HG03025 (cell line): ENCODE measurements at regions not wholly inside any gene's neighbourhood (a gene's known extent, or its start where the extent isn't known, plus 50 kb on each side); places are given as distances from the start of the nearest gene placed in this dataset.

ENCODE experiments used
- ATAC-seq: cut with Tn5 transposase; IDR thresholded peaks from one replicate; pipeline ENCODE4 v1.9.1; 2021; ENCODE audit warnings: mild to moderate bottlenecking, moderate library complexity; ENCODE audit not compliant: unreplicated experiment, low FRiP score

DNA sequence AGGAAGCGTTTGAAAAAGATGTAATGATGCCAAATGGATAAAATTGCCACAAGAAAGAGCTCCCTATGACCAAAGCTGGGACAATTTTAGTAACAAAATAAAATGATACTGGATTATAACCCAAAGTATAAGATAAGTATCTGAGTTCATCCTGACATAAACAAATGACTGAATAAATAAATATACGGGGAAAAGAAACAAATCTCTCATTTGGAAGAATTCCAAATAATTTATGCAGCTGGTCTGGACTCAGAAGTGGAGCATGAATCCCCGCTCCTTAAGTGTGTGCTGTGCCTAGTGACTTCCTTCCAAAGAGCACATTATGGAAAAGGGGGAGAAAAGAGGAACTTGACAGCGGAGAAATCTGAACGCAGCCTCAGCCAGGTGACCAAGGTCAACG is 186.2 kb downstream of the RAMP3 start:
- ATAC-seq, result no peak

DNA sequence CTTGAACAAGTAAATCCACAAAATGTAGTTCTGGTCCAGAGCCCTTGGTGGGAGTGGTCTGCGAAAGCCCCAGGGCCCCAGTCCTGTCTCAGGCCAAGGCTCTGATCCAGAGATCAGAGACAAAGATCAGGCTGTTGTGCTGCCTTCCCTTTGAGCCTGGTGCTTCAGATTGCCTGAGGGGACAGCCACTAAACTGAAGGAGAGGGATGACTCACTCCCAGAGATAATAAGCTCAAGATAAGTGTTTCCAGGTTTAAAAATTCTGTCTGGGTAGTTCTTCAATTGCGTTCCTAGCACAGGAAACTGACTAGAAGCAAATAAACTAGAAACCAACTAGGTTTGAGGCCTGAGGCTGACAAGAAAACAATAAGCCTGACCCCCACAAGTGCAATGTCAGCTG is 190.2 kb downstream of the RAMP3 start:
- ATAC-seq, result no peak

DNA sequence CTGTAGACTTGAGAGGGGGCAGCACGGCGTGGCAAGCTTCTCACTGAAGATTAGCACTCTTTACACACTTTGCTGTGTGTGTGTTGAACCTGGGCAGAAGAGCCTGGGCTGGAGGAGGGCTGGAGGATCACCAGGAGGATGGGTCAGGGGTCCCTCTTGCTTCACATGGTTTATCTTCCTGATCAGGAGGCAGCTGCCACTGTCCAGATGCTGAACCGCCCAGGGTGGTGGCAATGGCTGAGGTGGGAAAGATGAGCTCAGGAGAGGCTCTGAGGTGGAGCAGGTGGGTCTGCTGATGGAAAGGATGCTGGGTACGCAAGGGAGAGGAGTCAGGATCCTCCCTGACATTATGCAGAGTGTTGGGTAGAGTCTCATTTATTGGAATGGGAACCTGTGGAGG is 191.5 kb downstream of the RAMP3 start:
- ATAC-seq, result no peak

DNA sequence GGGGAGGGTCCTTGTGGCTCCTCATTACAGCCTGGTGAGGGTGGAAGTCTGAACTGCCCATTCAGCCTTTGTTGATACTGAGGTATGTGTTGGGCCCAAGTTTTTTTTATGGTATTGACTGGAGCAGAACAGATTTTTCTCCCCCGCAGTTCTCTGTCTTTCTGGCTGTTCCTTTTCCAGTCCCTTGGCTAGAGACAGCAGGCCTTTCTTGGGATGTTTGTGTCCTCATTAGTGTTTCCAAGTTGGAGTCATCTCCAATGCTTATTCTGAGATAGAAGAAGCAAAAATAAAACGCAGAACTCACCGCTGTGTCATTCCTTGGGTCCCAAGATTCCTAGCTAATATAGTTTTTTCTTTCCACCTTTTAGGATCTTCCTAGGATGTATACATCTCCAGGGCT is 193.3 kb downstream of the RAMP3 start:
- no peak for ATAC-seq

DNA sequence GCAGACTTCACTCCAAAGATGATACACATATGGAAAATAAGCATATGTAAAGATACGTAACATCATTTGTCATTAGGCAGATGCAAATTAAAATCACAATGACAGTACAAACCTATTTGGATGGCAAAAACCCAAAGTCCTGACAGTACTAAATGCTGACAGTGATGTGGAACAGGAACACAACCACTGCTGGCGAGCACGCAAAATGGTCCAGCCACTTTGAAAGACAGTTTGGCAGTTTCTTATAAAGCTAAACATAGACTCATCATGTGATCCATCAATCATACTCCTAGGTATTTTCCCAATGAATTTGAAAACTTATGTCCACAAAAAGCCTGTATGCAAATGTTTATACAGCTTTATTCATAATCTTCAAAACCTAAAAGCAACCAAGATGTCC is 200.7 kb downstream of the RAMP3 start:
- no peak for ATAC-seq

DNA sequence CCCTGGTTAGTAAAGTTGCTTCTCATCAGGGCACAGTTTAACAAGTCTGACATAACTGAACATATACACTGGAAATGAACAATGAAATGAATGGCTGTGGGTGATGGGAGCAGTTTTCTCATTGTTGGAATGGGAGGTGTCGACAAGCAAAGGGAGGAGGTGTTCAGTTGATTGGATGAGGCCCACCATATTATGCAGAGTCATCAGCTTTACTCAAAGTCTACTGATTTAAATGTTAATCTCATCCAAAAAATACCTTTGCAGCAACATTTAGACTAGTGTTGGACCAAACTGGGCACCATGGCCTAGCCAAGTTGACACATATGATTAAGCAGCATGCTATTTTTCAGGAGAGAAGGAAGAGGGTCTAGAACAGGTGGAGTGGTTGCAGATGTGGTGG is 201.7 kb downstream of the RAMP3 start:
- ATAC-seq, result no peak

DNA sequence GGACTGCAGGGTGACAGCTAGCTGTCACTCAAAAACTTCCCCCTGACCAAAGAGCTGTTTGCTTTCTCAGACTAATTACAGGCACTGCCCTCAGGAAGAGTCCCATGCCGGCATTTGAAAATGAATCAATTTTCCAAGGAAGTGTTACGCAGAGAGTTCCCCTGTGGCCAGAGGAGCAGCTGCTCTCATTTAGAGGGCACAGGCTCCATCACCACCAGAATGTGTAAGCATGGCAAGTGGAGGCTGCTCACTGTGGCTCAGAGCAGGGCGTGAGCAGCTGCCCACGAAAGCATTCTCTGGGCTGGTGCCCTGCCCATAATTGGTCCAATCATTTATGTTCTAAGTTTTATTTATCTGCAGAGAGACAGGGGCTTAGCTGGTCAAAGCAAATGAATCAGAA is 202.2 kb downstream of the RAMP3 start:
- ATAC-seq, result no peak

DNA sequence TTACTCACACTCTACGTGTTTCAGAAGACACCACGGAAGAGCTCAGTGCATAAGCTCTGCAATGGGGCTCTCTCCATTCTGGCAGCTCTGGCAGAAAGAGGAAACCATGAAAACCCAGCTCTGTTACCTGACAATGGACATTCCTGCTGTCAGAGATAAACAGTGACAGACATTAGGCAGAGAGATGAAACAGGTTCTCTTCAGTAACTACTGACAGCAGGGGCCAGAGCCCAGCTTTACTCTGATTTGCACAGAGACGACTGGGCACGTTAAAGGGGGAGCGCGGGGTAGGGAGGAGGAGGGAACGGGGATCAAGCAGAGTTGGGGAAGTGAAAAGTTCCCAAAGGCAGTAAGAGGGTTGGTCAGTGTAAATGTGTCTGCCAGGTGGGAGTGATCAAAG is 206.1 kb downstream of the RAMP3 start:
- no peak for ATAC-seq

DNA sequence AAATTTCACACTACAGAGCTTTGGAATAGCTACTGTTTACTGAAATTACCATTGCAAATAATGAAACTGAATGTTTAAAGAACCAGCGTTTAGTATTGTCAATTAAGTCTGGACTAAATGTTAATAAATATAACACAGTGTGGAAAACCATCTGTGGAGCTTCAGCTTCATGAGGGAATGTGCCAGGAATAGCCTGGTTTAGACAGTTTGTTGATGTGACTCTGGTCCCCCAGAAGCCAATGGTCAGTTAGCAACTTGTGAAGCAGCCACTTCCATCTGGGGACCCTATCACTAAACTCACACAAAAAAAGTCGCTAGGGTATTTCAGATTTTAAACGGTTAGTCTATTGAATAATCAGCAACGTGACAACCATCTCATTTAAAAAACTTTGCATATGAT is 207.8 kb downstream of the RAMP3 start:
- ATAC-seq, result no peak

DNA sequence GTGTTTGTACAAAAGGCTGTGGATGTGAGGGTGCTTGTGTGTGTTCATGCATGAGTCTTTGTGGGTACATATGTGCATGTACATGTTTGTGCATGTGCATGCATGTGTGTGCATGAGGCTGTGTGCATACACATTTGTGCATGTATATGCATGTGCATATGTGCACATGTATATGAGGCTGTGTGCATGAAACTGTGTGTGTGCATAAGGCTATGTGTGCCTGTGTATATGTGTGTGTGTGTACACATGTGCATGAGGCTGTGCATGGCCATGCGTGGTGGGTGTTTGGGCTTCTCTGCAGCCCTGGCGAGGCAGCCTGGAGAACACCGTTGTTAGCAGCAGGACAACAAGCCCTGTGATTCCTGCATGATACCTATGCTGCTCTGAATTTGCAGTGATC is 207.7 kb upstream of the ADCY1 start:
- ATAC-seq, result no peak

DNA sequence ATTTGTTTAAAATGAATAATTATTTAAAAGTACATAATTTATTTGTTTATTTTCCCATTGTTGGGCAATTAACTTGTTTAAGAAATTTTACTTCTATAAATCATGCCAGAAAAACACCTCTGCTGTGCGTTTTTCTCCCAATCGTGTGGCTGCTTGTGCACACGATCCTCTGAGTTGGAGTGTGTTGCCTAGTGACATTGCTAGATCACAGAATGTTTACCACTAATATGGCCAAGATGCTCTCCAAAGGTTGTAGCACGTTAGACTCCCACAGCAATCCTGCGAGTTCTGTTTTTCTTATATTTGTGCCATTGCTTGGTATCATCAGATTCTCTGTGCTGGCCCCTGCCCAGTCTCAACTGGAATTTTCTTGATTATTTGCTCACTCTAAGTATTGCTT is 207.1 kb upstream of the ADCY1 start:
- no peak for ATAC-seq

DNA sequence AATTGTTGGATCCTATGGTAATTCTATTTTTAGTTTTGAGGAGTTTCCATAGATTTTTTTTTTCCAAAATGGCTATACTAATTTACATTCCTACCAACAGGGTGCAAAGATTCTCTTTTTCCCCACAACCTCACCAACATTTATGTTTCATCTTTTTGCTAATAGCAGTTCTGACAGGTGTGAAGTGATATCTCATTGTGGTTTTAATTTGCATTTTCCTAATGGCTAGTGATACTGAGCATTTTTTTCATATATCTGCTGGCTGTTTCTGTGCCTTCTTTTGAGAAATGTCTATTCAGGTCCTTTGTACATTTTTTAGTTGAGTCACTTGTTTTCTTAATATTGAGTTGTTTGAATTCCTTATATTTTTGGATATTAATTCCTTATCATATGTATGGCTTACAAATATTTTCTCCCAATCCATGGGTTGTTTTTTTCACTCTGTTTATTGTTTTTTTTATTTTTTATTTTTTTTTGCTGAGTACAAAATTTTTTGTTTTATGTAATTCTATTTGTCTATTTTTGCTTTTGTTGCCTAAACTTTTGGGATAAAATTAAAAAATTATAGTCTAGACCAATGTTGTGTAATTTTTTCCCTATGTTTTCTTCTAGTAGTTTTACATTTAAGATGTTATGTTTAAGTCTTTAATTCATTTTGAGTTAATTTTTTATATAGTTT is 205.9 kb upstream of the ADCY1 start:
- no peak for ATAC-seq

DNA sequence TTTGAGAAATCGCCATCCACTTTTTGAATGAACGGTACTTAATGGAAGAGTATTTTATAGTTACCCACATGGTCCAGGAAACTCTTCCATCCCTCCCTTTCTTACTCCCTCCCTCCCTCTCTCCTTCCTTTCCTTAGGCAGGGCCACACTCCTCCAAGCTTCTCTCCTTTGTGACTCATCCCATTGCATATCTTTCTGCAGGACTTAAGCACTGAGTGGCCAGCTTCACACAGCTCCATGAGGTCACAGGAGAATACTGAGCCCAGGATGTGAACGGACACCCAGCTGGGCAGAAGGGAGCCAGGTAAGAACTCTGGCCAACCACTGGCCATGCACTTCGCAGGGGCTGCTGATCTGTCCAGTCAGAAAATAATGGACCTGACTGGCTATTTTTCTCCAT is 189.7 kb upstream of the ADCY1 start:
- no peak for ATAC-seq

DNA sequence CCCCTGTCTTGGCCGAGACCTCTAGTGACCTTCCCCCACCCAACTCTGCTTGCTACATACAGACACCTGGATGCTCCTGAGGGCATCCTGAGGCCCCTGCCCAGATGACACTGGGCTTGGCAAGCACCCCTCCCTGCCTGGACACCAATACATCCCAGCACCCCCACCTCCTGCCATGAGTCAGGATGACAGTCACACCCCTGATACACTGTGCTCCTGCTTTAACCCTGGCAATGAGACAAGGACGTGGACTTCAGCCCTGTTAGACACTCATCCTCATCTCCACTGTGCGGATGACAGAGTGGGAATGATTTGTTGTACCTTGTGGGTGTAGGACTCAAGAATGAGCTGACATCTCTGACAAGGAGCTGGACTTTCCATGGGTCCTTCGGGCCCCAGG is 186.3 kb upstream of the ADCY1 start:
- ATAC-seq, result no peak

DNA sequence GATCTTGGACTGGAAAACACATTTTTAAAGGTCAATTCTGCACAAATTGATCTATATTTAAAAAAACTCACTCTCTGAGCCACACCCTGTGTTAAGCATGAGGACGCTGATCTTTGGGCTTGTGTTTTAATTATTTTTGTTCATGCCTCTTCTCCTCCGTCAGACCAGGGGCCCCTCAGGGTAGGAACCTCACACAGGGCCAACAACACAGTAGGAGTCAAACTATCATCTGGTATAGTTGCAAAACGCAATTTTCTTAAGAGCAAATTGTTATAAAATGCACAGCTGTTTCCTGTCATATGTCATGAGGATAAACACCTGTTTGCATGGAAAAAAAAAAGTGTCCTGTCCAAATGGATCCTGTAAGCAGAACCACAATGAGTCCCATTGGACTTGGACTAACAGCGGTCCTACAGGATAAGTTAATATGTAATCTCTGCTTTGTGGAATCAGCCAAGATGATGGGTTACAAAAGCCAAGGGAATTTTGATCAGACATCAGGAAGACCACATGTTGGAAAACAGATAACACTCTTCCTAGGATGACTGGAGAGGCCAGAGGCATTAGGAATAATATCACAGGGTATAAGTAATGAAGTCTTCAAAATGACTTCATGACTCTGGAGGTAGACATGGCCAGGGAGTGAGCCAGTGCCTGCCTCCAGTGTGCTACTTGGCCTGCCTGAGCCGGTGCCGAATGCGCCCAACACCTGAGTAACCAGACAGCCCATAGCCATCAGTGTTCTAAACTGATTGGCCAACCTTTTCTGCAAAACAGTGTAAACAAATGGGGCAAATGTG is 184.9 kb upstream of the ADCY1 start:
- ATAC-seq, result no peak

DNA sequence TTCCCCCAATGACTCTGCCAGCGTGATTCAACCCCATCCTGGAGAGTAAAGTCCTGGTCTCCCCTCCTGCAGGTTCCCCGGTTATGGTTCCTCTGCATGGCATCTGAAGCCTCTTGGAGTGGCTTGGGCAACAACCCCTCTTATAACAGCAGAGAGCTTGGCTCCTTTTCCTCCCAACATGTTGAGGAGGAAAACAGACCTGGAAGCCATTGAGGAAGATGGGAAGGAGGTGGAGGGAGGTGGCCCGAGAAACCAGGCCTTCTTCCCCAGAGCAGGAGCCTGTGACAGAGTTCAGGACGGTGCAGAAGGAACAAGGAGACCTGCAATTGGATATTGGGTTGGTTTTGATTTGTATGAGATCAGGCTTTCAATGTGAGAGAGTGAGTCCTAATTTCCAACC is 184.0 kb upstream of the ADCY1 start:
- no peak for ATAC-seq

DNA sequence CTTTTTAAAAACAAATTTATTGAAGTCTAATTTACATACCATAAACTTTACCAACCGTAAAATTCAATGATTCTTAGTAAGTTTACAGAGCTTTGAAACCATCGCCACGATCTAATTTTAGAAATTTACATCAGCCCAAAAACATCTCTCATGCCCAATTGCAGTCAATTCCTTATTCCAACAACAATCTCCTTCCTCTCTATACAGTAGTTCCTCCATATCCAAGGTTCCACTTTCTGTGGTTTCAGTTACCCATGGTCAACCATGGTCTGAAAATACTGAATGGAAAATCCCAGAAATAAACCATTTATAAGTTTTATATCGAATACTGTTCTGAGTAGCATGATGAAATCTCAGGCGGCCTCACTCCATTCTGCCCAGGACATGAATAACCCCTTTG is 183.4 kb upstream of the ADCY1 start:
- ATAC-seq, result no peak

DNA sequence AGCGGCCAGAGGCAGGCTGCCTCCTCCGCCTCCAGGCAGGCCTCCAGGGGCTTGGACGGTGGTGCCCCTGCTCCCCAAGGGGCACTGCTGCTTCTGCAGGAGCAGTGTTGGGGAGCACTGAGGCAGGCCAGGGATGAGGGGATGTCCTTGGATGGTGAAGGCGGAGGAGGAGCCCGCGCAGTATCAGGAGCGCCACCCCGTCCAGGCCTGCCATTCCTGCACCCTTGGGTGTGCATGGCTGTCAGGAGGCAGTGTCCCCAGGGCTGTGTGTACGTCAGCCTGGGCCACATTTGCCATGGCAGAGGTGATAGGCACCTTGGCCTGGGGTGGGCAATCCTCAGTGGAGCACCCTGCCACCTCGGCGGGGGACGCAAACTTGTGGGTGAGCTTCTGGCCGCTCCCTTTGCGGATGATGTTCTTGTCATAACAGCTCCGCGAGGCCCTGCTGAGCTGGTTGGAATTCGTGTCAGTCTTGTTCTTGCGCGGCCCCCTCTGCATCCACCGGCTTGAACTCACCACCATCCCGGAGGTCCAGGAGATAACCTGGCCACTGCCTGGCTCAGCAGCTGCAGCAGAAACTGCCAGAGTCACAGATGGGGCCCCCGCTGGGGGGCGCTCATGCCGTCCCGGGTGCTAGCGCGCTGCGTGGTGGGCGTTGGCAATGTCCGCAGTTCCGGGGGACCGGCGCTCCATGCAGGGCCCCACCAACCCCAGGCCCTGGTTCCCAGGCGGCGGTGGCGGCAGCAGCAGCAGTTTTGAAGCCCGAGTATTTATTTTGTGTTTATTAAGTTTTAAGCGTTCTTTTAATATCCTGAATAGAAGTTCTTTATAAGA is 182.3 kb upstream of the ADCY1 start:
- ATAC-seq, result no peak

DNA sequence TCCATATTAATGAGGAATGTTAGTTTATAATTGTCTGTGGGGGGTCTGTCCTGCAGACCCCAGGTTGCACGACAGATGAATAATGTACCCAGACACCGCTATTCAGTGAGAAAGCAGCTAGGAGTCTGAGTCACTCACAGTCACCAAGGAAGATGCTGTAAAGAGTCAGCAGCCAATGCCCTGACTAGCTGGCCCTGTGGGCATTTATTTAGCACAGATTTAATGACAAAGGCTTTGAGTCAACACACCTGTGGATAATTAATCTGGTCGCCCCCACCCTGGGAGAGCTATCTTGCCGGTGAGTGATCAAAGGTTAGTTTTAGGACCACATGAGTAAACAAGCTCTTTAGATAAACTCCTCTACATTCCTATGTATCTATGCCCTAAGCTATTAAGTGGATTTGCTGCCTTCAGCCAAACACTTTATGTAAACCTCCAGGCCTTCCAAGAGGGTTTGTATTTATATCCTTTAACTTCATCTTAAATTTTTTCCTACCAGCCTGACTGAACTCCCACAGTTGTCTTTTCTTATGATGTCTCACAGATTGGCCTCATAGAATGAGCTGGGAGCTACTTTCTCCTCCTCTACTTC is 180.0 kb upstream of the ADCY1 start:
- no peak for ATAC-seq

DNA sequence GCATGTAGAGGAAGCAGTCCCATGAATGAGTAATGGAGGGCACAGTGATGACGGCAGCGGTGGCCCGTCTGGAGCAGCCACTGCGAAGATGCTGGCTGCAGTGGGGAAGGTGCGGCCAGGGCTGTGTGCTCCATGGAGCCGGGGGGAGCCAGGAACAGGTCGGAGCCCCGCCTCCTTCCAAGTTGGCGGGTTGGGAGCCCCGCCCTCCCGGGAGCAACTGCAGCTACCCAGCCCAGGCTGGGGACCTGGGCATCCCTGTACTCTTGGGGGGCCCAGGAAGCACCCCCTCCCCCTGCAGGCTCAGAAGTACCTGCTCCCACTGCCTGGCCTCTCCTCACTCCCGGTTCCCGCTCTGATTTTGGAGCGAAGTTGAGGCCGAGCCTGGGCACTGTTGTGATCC is 175.1 kb upstream of the ADCY1 start:
- no peak for ATAC-seq

DNA sequence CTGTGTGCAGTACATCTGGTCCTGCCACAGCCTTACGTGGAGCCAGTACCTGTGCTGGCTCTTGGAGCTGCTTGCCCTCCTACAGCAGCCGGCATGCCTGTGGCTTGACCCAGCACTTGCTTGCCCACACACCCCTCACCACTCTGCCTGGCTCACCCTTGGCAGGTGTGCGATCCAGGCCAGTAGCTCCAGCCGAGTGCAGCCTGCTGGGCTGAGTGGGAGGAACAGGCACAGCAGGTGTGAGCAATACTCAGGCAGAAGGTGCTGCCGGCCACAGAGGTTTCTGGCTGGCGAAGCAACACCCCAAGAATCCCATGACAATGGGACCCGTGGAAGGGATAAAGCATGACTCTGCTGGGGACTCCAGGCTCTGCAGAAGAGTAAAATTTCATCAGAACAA is 173.5 kb upstream of the ADCY1 start:
- no peak for ATAC-seq
